ENCODE measurements at regions not wholly inside any gene's neighbourhood (a gene's known extent, or its start where the extent isn't known, plus 50 kb on each side); places are given as distances from the start of the nearest gene placed in this dataset.

GRCh38 chr6:164106345-164106769 is 691.8 kb downstream of the QKI start:
- in situ Hi-C loops (cut with MboI; ENCODE audit: low pct_ligation_motif_present in 1 of 4, low pct_unique_long_range_greater_than_20kb in 1 of 4, low sequenced_read_pairs in 3 of 4): no loop called here
- 62% methylated on average over 12 of the region's 17 CpGs; no CpG with 5 or more reads in 1 of the 2 donors for WGBS, 2 donors (ENCODE audit: low coverage in 1 of 2)
- DNase-seq: no peak

GRCh38 chr6:164105705-164106104 is 691.2 kb downstream of the QKI start:
- no peaks in the 10 kb centered on the region for H3K36me3 ChIP-seq
- no peaks in the 10 kb centered on the region for H3K27me3 ChIP-seq
- H3K27ac ChIP-seq: no peak overlapping the region
- DNase-seq: no peak
- H3K9me3 ChIP-seq: no peaks in the 10 kb centered on the region
- TF ChIP-seq POLR2AphosphoS5 (IDR thresholded peaks at IDR 0.05): no peak
- TF ChIP-seq EP300 (IDR thresholded peaks at IDR 0.05; ENCODE audit: low read depth): no peak
- no peak for TF ChIP-seq POLR2A (IDR thresholded peaks at IDR 0.05)
- peaks cover 0 to 5% (median 0%) of the 10 kb centered on the region in 4 donors for H3K4me1 ChIP-seq
- intact Hi-C loops (cut with DNase I; ENCODE audit: low total_unique reads) (no loop called here), in situ Hi-C loops (cut with MboI; ENCODE audit: low pct_ligation_motif_present in 1 of 4, low pct_unique_long_range_greater_than_20kb in 1 of 4, low sequenced_read_pairs in 3 of 4) (no loop called here)
- no peak overlapping the region for H3K4me3 ChIP-seq
- 88 to 94% methylated on average over 13 to 16 of the region's 16 CpGs for WGBS, 2 donors (ENCODE audit: low coverage in 1 of 2)

More at GRCh38 chr6:164106345-164106769, 691.8 kb downstream of the QKI start:
- Histone ChIP-seq H3K27ac (no peak overlapping the region), H3K27me3 (no peaks in the 10 kb centered on the region), H3K4me1 (peaks cover 0 to 5% (median 0%) of the 10 kb centered on the region in 4 donors), H3K4me3 (no peak overlapping the region), H3K9me3 (no peaks in the 10 kb centered on the region), H3K36me3 (no peaks in the 10 kb centered on the region)
- TF ChIP-seq EP300 (IDR thresholded peaks at IDR 0.05; ENCODE audit: low read depth) (no peak), CTCF (IDR thresholded peaks at IDR 0.05) (no peak), POLR2A (IDR thresholded peaks at IDR 0.05) (no peak), POLR2AphosphoS5 (IDR thresholded peaks at IDR 0.05) (no peak)
- intact Hi-C loops (cut with DNase I; ENCODE audit: low total_unique reads): no loop called here

- intact Hi-C loops (cut with DNase I; ENCODE audit: low total_unique reads) (no loop called here), in situ Hi-C loops (cut with MboI; ENCODE audit: low pct_ligation_motif_present in 1 of 4, low pct_unique_long_range_greater_than_20kb in 1 of 4, low sequenced_read_pairs in 3 of 4) (no loop called here)
- Histone ChIP-seq H3K27me3 (no peaks in the 10 kb centered on the region), H3K36me3 (no peaks in the 10 kb centered on the region), H3K27ac (no peak overlapping the region), H3K4me3 (no peak overlapping the region), H3K4me1 (peaks cover 0 to 3% (median 0%) of the 10 kb centered on the region in 4 donors), H3K9me3 (no peaks in the 10 kb centered on the region)
- no peak for DNase-seq
- 86% methylated on average over 4 of the region's 4 CpGs; no CpG with 5 or more reads in 1 of the 2 donors for WGBS, 2 donors (ENCODE audit: low coverage in 1 of 2)
- TF ChIP-seq POLR2AphosphoS5 (IDR thresholded peaks at IDR 0.05): no peak
- no peak for TF ChIP-seq POLR2A (IDR thresholded peaks at IDR 0.05)
- TF ChIP-seq EP300 (IDR thresholded peaks at IDR 0.05; ENCODE audit: low read depth): no peak
- no peak for TF ChIP-seq CTCF (IDR thresholded peaks at IDR 0.05)
These were observed 689.9 kb downstream of the QKI start for GRCh38 chr6:164104432-164104831.

GRCh38 chr6:164102693-164103092 is 688.2 kb downstream of the QKI start:
- no peaks in the 10 kb centered on the region for H3K27me3 ChIP-seq
- H3K4me3 ChIP-seq: no peak overlapping the region
- intact Hi-C loops (cut with DNase I; ENCODE audit: low total_unique reads) (no loop called here), in situ Hi-C loops (cut with MboI; ENCODE audit: low pct_ligation_motif_present in 1 of 4, low pct_unique_long_range_greater_than_20kb in 1 of 4, low sequenced_read_pairs in 3 of 4) (no loop called here)
- TF ChIP-seq POLR2AphosphoS5 (IDR thresholded peaks at IDR 0.05) (no peak), POLR2A (IDR thresholded peaks at IDR 0.05) (no peak), EP300 (IDR thresholded peaks at IDR 0.05; ENCODE audit: low read depth) (no peak), CTCF (IDR thresholded peaks at IDR 0.05) (no peak)
- H3K9me3 ChIP-seq: no peaks in the 10 kb centered on the region
- 71 to 90% methylated on average over 4 of the region's 4 CpGs for WGBS, 2 donors (ENCODE audit: low coverage in 1 of 2)
- no peak overlapping the region for H3K27ac ChIP-seq
- DNase-seq: no peak
- H3K4me1 ChIP-seq: no peaks in the 10 kb centered on the region
- H3K36me3 ChIP-seq: no peaks in the 10 kb centered on the region

GRCh38 chr6:164101859-164102258 is 687.3 kb downstream of the QKI start:
- DNase-seq: no peak
- no peak for TF ChIP-seq EP300 (IDR thresholded peaks at IDR 0.05; ENCODE audit: low read depth)
- Histone ChIP-seq H3K9me3 (no peaks in the 10 kb centered on the region), H3K4me1 (no peaks in the 10 kb centered on the region), H3K27ac (no peak overlapping the region), H3K27me3 (no peaks in the 10 kb centered on the region), H3K36me3 (no peaks in the 10 kb centered on the region), H3K4me3 (no peak overlapping the region)
- WGBS, 2 donors (ENCODE audit: low coverage in 1 of 2): 49 to 67% methylated on average over 2 of the region's 2 CpGs
- in situ Hi-C loops (cut with MboI; ENCODE audit: low pct_ligation_motif_present in 1 of 4, low pct_unique_long_range_greater_than_20kb in 1 of 4, low sequenced_read_pairs in 3 of 4): no loop called here
- intact Hi-C loops (cut with DNase I; ENCODE audit: low total_unique reads): no loop called here
